Spleen (tissue), 7 donors: ENCODE measurements at regions not wholly inside any gene's neighbourhood (a gene's known extent, or its start where the extent isn't known, plus 50 kb on each side); places are given as distances from the start of the nearest gene placed in this dataset.

Source experiments
- CTCF ChIP-seq, 11 experiments: fragments of 200-600 bp in 7 of 11; fragments of 450-650 bp in 4 of 11; sonication (generic) in 4 of 11; IDR thresholded peaks in 8 of 11; conservative IDR thresholded peaks in 3 of 11; 1 replicate in 7 of 11; 2 replicates in 4 of 11; pipeline versions ENCODE4 v1.4.0 to v1.8.0; 2016 to 2021; ENCODE audit warnings: antibody characterized with exemption in 11 of 11, inconsistent platforms in 4 of 11, mild to moderate bottlenecking in 1 of 11
- POLR2A ChIP-seq, 3 donors: fragments of 450-650 bp; IDR thresholded peaks; one replicate each; pipeline ENCODE4 v1.5.1; 2017; ENCODE audit warnings: antibody characterized with exemption in 3 of 3, mild to moderate bottlenecking in 1 of 3
- POLR2AphosphoS5 ChIP-seq, 3 donors: sonication (generic); formaldehyde crosslinking; IDR thresholded peaks; one replicate each; pipeline ENCODE4 v1.5.1; 2017; ENCODE audit warnings: antibody characterized with exemption in 3 of 3
- donor health status: DM: no; HTN: no; CAD: no; lungs with moderate emphysema.
- donor health status: DM: no; HTN: no; CAD: no.
- donor health status: DM: no; HTN: no; CAD: no.

- TF ChIP-seq CTCF (IDR thresholded peaks at IDR 0.05 in 8 of 11, conservative IDR thresholded peaks at IDR 0.05 in 3 of 11): no peak
- TF ChIP-seq POLR2A (IDR thresholded peaks at IDR 0.05): no peak
- TF ChIP-seq POLR2AphosphoS5 (IDR thresholded peaks at IDR 0.05): no peak
Observed at GRCh38 chr5:115409094-115409493, 112.6 kb upstream of the CCDC112 start.
